HepG2 (cell line): ENCODE measurements at regions not wholly inside any gene's neighbourhood (a gene's known extent, or its start where the extent isn't known, plus 50 kb on each side); places are given as distances from the start of the nearest gene placed in this dataset.

Experiments
- ATAC-seq: fragments of 200-7000 bp; cut with Tn5 transposase; 3 replicates; pipeline ENCODE4 v1.9.1; 2020; ENCODE audit warnings: mild to moderate bottlenecking, moderate library complexity
- BruUV-seq: library from RNA; stranded (reverse); fragments of 400-500 nt; replicated peaks from 2 replicates; lab custom pipeline; 2021; lab: Mats Ljungman, UMichigan
- CTCF ChIA-PET: fragments of 300-600 bp; formaldehyde crosslinking; extraction: SDS; loops from one replicate; lab custom pipeline; 2021; ENCODE audit warnings: low total read pairs, inconsistent platforms, low intra/inter-chr PET ratio; lab: Yijun Ruan, JAX
- POLR2A ChIA-PET: fragments of 350-600 bp; sonication (Branson Sonifier 250); formaldehyde crosslinking; loops from one replicate; lab custom pipeline; 2020; ENCODE audit warnings: antibody characterized with exemption, inconsistent platforms; lab: Yijun Ruan, JAX
- DNase-seq: peaks from one replicate; pipeline ENCODE4 v3.0.0-alpha.2; 2015; ENCODE audit warnings: low spot score
- FAIRE-seq: peaks from 3 replicates; lab custom pipeline; 2011; peaks lifted over from hg19 to GRCh38; lab: Jason Lieb, UNC
- H2AFZ ChIP-seq: one replicate; pipeline ENCODE4 v1.6.1; 2011; ENCODE audit warnings: low read length, inconsistent platforms
- H3K27ac ChIP-seq: fragments of 300-600 bp; 3 replicates; pipeline ENCODE4 v1.8.0; 2011; ENCODE audit warnings: mixed run types, mild to moderate bottlenecking, mixed read lengths, low read length, inconsistent platforms; ENCODE audit not compliant: insufficient read depth; ENCODE audit errors: extremely low read length
- H3K27me3 ChIP-seq, 2 experiments: fragments of 200-600 bp in 1 of 2; 2 replicates in 1 of 2; 3 replicates in 1 of 2; pipeline versions ENCODE4 v1.6.0 to v1.8.0; 2011; ENCODE audit warnings: low read length in 2 of 2, mild to moderate bottlenecking in 2 of 2, moderate library complexity in 2 of 2, inconsistent platforms in 1 of 2; ENCODE audit not compliant: insufficient read depth in 2 of 2, control insufficient read depth in 1 of 2
- H3K36me3 ChIP-seq, 2 experiments: fragments of 200-600 bp in 1 of 2; replicated peaks in 1 of 2; 2 replicates in 1 of 2; 3 replicates in 1 of 2; pipeline versions ENCODE4 v1.5.1 to v1.8.0; 2011; ENCODE audit warnings: low read length in 2 of 2, inconsistent platforms in 1 of 2; ENCODE audit not compliant: insufficient read depth in 2 of 2, control insufficient read depth in 1 of 2
- H3K4me1 ChIP-seq: 2 replicates; pipeline ENCODE4 v1.5.1; 2012; ENCODE audit warnings: low read length, inconsistent platforms; ENCODE audit not compliant: insufficient read depth
- H3K4me2 ChIP-seq: 2 replicates; pipeline ENCODE4 v1.6.0; 2011; ENCODE audit warnings: low read depth, low read length, inconsistent platforms
- H3K4me3 ChIP-seq, 3 experiments: fragments of 200-600 bp in 1 of 3; sonication (generic), shearing (Covaris generic) in 1 of 3; replicated peaks in 1 of 3; 2 replicates each; pipeline ENCODE4 v1.5.1; 2011 to 2016; ENCODE audit warnings: low read length in 3 of 3, inconsistent platforms in 2 of 3, low read depth in 2 of 3, mild to moderate bottlenecking in 2 of 3, control low read depth in 1 of 3, mixed read lengths in 1 of 3; ENCODE audit not compliant: insufficient read depth in 1 of 3
- H3K79me2 ChIP-seq: one replicate; pipeline ENCODE4 v1.6.1; 2011; ENCODE audit warnings: low read length, inconsistent platforms; ENCODE audit not compliant: insufficient read depth
- H3K9ac ChIP-seq: 2 replicates; pipeline ENCODE4 v1.6.0; 2011; ENCODE audit warnings: mild to moderate bottlenecking, low read depth, low read length, inconsistent platforms; ENCODE audit not compliant: insufficient read depth
- H3K9me3 ChIP-seq: 2 replicates; pipeline ENCODE4 v1.5.1; 2012; ENCODE audit warnings: mild to moderate bottlenecking, low read length
- H4K20me1 ChIP-seq: 2 replicates; pipeline ENCODE4 v1.6.0; 2011; ENCODE audit warnings: inconsistent platforms, mild to moderate bottlenecking, low read length, moderate library complexity; ENCODE audit not compliant: insufficient read depth
- HDAC1 ChIP-seq: sonication (generic); formaldehyde crosslinking; IDR thresholded peaks from 2 replicates; pipeline ENCODE4 v1.5.1; 2020; ENCODE audit warnings: mild to moderate bottlenecking, missing genetic modification reagents
- HNRNPLL ChIP-seq: fragments of 200-400 bp; formaldehyde crosslinking; IDR thresholded peaks from 2 replicates; pipeline ENCODE4 v1.6.1; 2017; ENCODE audit warnings: mild to moderate bottlenecking, low read depth, low read length; ENCODE audit not compliant: poor library complexity, severe bottlenecking
- MED1 ChIP-seq: sonication (generic); formaldehyde crosslinking; IDR thresholded peaks from 2 replicates; pipeline ENCODE4 v1.4.0; 2020; ENCODE audit warnings: missing genetic modification reagents
- RBFOX2 ChIP-seq: fragments of 200-400 bp; formaldehyde crosslinking; IDR thresholded peaks from 2 replicates; pipeline ENCODE4 v1.6.1; 2017; ENCODE audit warnings: low read depth, mild to moderate bottlenecking, low read length
- SMYD3 ChIP-seq: sonication (generic); formaldehyde crosslinking; IDR thresholded peaks from 2 replicates; pipeline ENCODE4 v1.8.1; 2023; ENCODE audit warnings: mild to moderate bottlenecking, missing genetic modification reagents
- SYNCRIP ChIP-seq: fragments of 200-400 bp; formaldehyde crosslinking; IDR thresholded peaks from 2 replicates; pipeline ENCODE4 v1.6.1; 2018; ENCODE audit warnings: mild to moderate bottlenecking, low read depth, low read length; ENCODE audit not compliant: insufficient read depth
- TCF12 ChIP-seq, 2 experiments: fragments of 450-650 bp in 1 of 2; sonication (generic) in 1 of 2; formaldehyde crosslinking in 1 of 2; IDR thresholded peaks; 2 replicates each; pipeline versions ENCODE4 v1.6.1 to v1.8.0; 2017 to 2022; ENCODE audit warnings: antibody characterized with exemption in 1 of 2, mild to moderate bottlenecking in 1 of 2, missing genetic modification reagents in 1 of 2, moderate library complexity in 1 of 2
- THAP7 ChIP-seq: sonication (generic); formaldehyde crosslinking; IDR thresholded peaks from 2 replicates; pipeline ENCODE4 v1.8.1; 2023; ENCODE audit warnings: mild to moderate bottlenecking, missing genetic modification reagents
- THRA ChIP-seq: sonication (generic); formaldehyde crosslinking; IDR thresholded peaks from 2 replicates; pipeline ENCODE4 v1.4.0; 2020; ENCODE audit warnings: missing genetic modification reagents, borderline replicate concordance
- THYN1 ChIP-seq: sonication (generic); formaldehyde crosslinking; IDR thresholded peaks from 2 replicates; pipeline ENCODE4 v1.8.1; 2023; ENCODE audit warnings: low read depth, mild to moderate bottlenecking, moderate library complexity, missing genetic modification reagents, borderline replicate concordance
- YY1 ChIP-seq: IDR thresholded peaks from 2 replicates; pipeline ENCODE4 v1.6.1; 2011; ENCODE audit warnings: low read length, low read depth, moderate library complexity, mild to moderate bottlenecking; ENCODE audit not compliant: insufficient read depth, insufficient replicate concordance
- ZBTB20 ChIP-seq: sonication (generic); formaldehyde crosslinking; IDR thresholded peaks from 2 replicates; pipeline ENCODE4 v1.8.1; 2023; ENCODE audit warnings: missing genetic modification reagents, low read depth, mild to moderate bottlenecking, borderline replicate concordance
- ZBTB25 ChIP-seq: IDR thresholded peaks from 2 replicates; pipeline ENCODE4 v1.6.1; 2018; ENCODE audit warnings: missing genetic modification reagents
- ZNF7 ChIP-seq: IDR thresholded peaks from 2 replicates; pipeline ENCODE4 v1.6.1; 2016; ENCODE audit warnings: missing biosample characterization, missing genetic modification reagents
- WGBS: methylation state at CpG from one replicate; pipeline ENCODE4 v1.1.6; 2017; ENCODE audit warnings: low lambda C conversion rate; 5-methylcytosine and 5-hydroxymethylcytosine counted together
- in situ Hi-C: cut with HindIII; loops from 2 replicates; pipeline ENCODE4 v1.10.0; 2017; ENCODE audit warnings: low pct_unique_long_range_greater_than_20kb; ENCODE audit not compliant: extremely low pct_ligation_motif_present
- intact Hi-C: fragments of 100-400 bp; cut with micrococcal nuclease; formaldehyde crosslinking; loops from one replicate; pipeline ENCODE4 v1.10.0; 2022; ENCODE audit not compliant: unreplicated experiment

DNA sequence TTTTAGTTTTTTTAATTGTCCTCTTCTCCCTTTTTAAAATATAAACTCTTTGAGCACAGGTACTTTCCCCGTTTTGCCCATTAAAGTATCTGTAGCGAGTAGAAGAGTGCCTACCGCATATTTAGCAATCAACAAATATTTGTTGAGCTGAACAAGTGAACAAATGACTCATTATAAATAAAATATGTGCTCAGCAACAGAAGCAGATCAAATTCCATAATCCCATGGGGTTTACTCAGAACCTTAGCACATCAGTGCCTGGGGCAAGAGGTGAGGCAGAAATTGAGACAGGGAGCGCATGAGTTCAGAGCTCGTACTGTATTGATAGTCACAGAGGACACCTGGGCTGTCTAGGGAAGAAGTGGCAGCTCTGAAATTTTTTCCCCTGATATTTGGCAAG, 161.0 kb downstream of the SEM1 start (continued):
- TF ChIP-seq YY1: no peak
- no peak for TF ChIP-seq THYN1 (CRISPR knock-in tag)

DNA sequence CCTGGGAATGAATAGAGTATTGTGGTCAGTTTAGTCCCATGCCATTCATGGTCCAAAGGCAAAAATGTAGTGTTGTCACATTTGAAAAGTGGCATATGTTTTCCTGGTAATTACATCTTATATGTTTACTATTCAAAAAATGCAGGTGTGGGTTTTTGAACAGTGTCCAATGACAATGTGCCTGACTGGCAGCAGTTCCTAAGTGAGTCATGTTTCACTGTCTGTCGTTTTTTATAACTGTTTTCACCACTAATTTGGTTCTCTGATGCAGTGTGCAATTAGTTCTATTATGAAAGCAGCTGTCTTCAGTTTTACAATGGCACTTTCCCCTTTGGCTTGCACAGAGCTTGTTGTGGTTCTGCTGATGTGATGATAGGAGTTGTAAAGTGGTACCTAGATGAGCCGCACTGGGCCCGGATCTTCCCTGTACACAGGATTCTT, 162.3 kb downstream of the SEM1 start:
- no peak for DNase-seq
- Histone ChIP-seq H3K36me3 (no peaks in the 10 kb centered on the region), H2AFZ (no peak overlapping the region), H4K20me1 (no peaks in the 10 kb centered on the region), H3K9ac (no peak overlapping the region), H3K4me1 (peaks cover 26% of the 10 kb centered on the region), H3K4me2 (peak overlapping the region; percentile 33; the same call in 1 of the 2 replicates), H3K9me3 (no peaks in the 10 kb centered on the region), H3K27me3 (no peaks in the 10 kb centered on the region), H3K27ac (no peak overlapping the region), H3K4me3 (no peak overlapping the region), H3K79me2 (no peaks in the 10 kb centered on the region)
- POLR2A ChIA-PET: no interaction called here
- intact Hi-C loops: loop anchor here (5.0 to 10.0 kb wide), 2 partner anchors 130 to 223 kb away; partner anchors contain the start of gene SLC25A13
- CTCF ChIA-PET: no interaction called here
- ATAC-seq: no peak
- TF ChIP-seq THAP7 (no peak), ZBTB20 (no peak)
- no peak for FAIRE-seq
- no TSS peak for BruUV-seq
- WGBS: 14% methylated on average over 3 of the region's 3 CpGs
- in situ Hi-C loops: no loop called here

- intact Hi-C loops (loop anchor here (5.0 to 10.0 kb wide), 2 partner anchors 129 to 222 kb away; partner anchors contain the start of gene SLC25A13), in situ Hi-C loops (no loop called here)
- H3K36me3 ChIP-seq: no peaks in the 10 kb centered on the region
- no peak overlapping the region for H3K27ac ChIP-seq
- FAIRE-seq (no peak), DNase-seq (no peak), ATAC-seq (no peak)
- POLR2A ChIA-PET: no interaction called here
- H3K27me3 ChIP-seq: no peaks in the 10 kb centered on the region
- CTCF ChIA-PET: no interaction called here
- H4K20me1 ChIP-seq: no peaks in the 10 kb centered on the region
- no peak overlapping the region for H3K4me2 ChIP-seq
- no peak overlapping the region for H3K4me3 ChIP-seq
- peaks cover 26% of the 10 kb centered on the region for H3K4me1 ChIP-seq
- BruUV-seq: no TSS peak
- no peaks in the 10 kb centered on the region for H3K9me3 ChIP-seq
- no peak overlapping the region for H2AFZ ChIP-seq
- H3K79me2 ChIP-seq: no peaks in the 10 kb centered on the region
- 76% methylated on average over 2 of the region's 2 CpGs for WGBS
- no peak overlapping the region for H3K9ac ChIP-seq
- TF ChIP-seq RBFOX2 (no peak), THRA (no peak), MED1 (no peak), TCF12 (IDR thresholded peaks at IDR 0.05) (no peak), TCF12 (CRISPR knock-in tag; IDR thresholded peaks at IDR 0.05) (no peak), HDAC1 (no peak), ZBTB25 (CRISPR knock-in tag) (no peak), ZNF7 (CRISPR knock-in tag) (no peak), HNRNPLL (no peak), SYNCRIP (no peak), SMYD3 (CRISPR knock-in tag) (no peak)
Measured at GRCh38 chr7:96546426-96546825, 163.2 kb downstream of the SEM1 start.
